ENCODE measurements at regions not wholly inside any gene's neighbourhood (a gene's known extent, or its start where the extent isn't known, plus 50 kb on each side); places are given as distances from the start of the nearest gene placed in this dataset.

DNA sequence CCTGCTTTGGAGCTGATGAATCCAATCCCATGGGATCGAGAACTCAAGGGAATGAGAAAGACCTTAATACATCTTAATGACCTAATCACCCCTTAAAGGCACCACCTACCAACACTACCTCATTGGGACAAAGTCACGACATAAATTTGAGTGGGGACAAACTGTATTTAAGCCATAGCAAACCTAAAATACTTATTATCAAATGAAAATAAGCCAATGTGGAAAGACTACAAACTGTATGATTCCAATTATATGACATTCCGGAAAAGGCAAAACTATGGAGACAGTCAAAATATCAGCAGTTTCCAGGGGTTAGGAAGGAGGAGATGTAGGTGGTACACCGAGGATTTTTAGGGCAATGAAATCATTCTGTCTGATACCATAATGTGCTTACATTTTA is 53.3 kb upstream of the NCOA3 start:
- Histone ChIP-seq H3K36me3 (ENCODE audit: control insufficient read depth in 2 of 2, insufficient read depth in 1 of 2, low read length in 2 of 2) (no peaks in the 10 kb centered on the region), H3K4me1 (ENCODE audit: control insufficient read depth, insufficient read depth, low read length) (no peaks in the 10 kb centered on the region), H3K9me3 (ENCODE audit: control insufficient read depth, insufficient read depth, low read depth, low read length) (no peaks in the 10 kb centered on the region), H3K27ac (ENCODE audit: extremely low read depth, low read depth, low read length) (no peak overlapping the region), H3K4me3 (ENCODE audit: low read depth, low read length) (no peak overlapping the region)
- TF ChIP-seq ZNF366 (tag by site-specific recombination; conservative IDR thresholded peaks at IDR 0.05) = no peak
- TF ChIP-seq MEIS1 (CRISPR knock-in tag; IDR thresholded peaks at IDR 0.05; ENCODE audit: borderline replicate concordance) = no peak
- no peak for TF ChIP-seq ZNF660 (tag by site-specific recombination; IDR thresholded peaks at IDR 0.05)
- TF ChIP-seq, protein P1, sequence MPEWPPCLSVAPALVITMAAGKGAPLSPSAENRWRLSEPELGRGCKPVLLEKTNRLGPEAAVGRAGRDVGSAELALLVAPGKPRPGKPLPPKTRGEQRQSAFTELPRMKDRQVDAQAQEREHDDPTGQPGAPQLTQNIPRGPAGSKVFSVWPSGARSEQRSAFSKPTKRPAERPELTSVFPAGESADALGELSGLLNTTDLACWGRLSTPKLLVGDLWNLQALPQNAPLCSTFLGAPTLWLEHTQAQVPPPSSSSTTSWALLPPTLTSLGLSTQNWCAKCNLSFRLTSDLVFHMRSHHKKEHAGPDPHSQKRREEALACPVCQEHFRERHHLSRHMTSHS (tag by site-specific recombination; IDR thresholded peaks at IDR 0.05) = no peak
- TF ChIP-seq ZNF2 (tag by site-specific recombination; IDR thresholded peaks at IDR 0.05) = no peak
- TF ChIP-seq ZNF433 (tag by site-specific recombination; IDR thresholded peaks at IDR 0.05; ENCODE audit: low read depth) = no peak
- TF ChIP-seq, protein P2, sequence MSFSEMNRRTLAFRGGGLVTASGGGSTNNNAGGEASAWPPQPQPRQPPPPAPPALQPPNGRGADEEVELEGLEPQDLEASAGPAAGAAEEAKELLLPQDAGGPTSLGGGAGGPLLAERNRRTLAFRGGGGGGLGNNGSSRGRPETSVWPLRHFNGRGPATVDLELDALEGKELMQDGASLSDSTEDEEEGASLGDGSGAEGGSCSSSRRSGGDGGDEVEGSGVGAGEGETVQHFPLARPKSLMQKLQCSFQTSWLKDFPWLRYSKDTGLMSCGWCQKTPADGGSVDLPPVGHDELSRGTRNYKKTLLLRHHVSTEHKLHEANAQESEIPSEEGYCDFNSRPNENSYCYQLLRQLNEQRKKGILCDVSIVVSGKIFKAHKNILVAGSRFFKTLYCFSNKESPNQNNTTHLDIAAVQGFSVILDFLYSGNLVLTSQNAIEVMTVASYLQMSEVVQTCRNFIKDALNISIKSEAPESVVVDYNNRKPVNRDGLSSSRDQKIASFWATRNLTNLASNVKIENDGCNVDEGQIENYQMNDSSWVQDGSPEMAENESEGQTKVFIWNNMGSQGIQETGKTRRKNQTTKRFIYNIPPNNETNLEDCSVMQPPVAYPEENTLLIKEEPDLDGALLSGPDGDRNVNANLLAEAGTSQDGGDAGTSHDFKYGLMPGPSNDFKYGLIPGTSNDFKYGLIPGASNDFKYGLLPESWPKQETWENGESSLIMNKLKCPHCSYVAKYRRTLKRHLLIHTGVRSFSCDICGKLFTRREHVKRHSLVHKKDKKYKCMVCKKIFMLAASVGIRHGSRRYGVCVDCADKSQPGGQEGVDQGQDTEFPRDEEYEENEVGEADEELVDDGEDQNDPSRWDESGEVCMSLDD (tag by site-specific recombination; IDR thresholded peaks at IDR 0.05) = no peak
- TF ChIP-seq, protein P3, sequence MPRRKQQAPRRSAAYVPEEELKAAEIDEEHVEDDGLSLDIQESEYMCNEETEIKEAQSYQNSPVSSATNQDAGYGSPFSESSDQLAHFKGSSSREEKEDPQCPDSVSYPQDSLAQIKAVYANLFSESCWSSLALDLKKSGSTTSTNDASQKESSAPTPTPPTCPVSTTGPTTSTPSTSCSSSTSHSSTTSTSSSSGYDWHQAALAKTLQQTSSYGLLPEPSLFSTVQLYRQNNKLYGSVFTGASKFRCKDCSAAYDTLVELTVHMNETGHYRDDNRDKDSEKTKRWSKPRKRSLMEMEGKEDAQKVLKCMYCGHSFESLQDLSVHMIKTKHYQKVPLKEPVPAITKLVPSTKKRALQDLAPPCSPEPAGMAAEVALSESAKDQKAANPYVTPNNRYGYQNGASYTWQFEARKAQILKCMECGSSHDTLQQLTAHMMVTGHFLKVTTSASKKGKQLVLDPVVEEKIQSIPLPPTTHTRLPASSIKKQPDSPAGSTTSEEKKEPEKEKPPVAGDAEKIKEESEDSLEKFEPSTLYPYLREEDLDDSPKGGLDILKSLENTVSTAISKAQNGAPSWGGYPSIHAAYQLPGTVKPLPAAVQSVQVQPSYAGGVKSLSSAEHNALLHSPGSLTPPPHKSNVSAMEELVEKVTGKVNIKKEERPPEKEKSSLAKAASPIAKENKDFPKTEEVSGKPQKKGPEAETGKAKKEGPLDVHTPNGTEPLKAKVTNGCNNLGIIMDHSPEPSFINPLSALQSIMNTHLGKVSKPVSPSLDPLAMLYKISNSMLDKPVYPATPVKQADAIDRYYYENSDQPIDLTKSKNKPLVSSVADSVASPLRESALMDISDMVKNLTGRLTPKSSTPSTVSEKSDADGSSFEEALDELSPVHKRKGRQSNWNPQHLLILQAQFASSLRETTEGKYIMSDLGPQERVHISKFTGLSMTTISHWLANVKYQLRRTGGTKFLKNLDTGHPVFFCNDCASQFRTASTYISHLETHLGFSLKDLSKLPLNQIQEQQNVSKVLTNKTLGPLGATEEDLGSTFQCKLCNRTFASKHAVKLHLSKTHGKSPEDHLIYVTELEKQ (tag by site-specific recombination; IDR thresholded peaks at IDR 0.05; ENCODE audit: borderline replicate concordance) = no peak
- TF ChIP-seq, protein P4, sequence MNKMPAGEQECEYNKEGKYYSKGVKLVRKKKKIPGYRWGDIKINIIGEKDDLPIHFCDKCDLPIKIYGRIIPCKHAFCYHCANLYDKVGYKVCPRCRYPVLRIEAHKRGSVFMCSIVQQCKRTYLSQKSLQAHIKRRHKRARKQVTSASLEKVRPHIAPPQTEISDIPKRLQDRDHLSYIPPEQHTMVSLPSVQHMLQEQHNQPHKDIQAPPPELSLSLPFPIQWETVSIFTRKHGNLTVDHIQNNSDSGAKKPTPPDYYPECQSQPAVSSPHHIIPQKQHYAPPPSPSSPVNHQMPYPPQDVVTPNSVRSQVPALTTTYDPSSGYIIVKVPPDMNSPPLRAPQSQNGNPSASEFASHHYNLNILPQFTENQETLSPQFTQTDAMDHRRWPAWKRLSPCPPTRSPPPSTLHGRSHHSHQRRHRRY (tag by site-specific recombination; IDR thresholded peaks at IDR 0.05) = no peak
- TF ChIP-seq, protein P5, sequence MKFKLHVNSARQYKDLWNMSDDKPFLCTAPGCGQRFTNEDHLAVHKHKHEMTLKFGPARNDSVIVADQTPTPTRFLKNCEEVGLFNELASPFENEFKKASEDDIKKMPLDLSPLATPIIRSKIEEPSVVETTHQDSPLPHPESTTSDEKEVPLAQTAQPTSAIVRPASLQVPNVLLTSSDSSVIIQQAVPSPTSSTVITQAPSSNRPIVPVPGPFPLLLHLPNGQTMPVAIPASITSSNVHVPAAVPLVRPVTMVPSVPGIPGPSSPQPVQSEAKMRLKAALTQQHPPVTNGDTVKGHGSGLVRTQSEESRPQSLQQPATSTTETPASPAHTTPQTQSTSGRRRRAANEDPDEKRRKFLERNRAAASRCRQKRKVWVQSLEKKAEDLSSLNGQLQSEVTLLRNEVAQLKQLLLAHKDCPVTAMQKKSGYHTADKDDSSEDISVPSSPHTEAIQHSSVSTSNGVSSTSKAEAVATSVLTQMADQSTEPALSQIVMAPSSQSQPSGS (tag by site-specific recombination; IDR thresholded peaks at IDR 0.05; ENCODE audit: low read depth) = no peak
- no peak for TF ChIP-seq SALL2 (tag by site-specific recombination; IDR thresholded peaks at IDR 0.05; ENCODE audit: borderline replicate concordance)
- TF ChIP-seq, protein P6, sequence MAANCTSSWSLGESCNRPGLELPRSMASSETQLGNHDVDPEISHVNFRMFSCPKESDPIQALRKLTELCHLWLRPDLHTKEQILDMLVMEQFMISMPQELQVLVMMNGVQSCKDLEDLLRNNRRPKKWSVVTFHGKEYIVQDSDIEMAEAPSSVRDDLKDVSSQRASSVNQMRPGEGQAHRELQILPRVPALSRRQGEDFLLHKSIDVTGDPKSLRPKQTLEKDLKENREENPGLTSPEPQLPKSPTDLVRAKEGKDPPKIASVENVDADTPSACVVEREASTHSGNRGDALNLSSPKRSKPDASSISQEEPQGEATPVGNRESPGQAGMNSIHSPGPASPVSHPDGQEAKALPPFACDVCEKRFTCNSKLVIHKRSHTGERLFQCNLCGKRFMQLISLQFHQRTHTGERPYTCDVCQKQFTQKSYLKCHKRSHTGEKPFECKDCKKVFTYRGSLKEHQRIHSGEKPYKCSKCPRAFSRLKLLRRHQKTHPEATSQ (tag by site-specific recombination; IDR thresholded peaks at IDR 0.05) = no peak
- no peak for TF ChIP-seq KLF7 (tag by site-specific recombination; IDR thresholded peaks at IDR 0.05; ENCODE audit: borderline replicate concordance)
- ChIA-PET POLR2A (no interaction called here), CTCF (no interaction called here)

DNA sequence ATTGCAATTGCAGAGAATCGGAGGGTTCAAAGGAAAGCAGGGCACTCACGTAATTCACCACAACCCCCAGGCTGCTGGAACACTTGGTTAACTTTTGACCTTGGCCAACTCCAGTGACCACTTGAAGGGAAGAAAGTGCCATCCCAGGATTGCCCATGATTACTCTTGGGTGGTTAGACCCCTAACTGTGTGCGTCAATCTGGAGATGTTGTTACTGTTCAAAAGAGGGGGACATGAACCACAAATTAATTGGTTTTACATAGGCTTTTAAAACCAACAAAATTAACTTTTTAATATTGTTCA is 50.1 kb upstream of the NCOA3 start:
- Histone ChIP-seq H3K4me3 (ENCODE audit: low read depth, low read length) (no peak overlapping the region), H3K9me3 (ENCODE audit: control insufficient read depth, insufficient read depth, low read depth, low read length) (no peaks in the 10 kb centered on the region), H3K27ac (ENCODE audit: extremely low read depth, low read depth, low read length) (no peak overlapping the region), H3K36me3 (ENCODE audit: control insufficient read depth in 2 of 2, insufficient read depth in 1 of 2, low read length in 2 of 2) (no peaks in the 10 kb centered on the region), H3K4me1 (ENCODE audit: control insufficient read depth, insufficient read depth, low read length) (no peaks in the 10 kb centered on the region)
- ChIA-PET CTCF (no interaction called here), POLR2A (no interaction called here)
- no peak for TF ChIP-seq ZBTB17 (tag by site-specific recombination; IDR thresholded peaks at IDR 0.05)
- TF ChIP-seq YY2 (tag by site-specific recombination; IDR thresholded peaks at IDR 0.05) = no peak
- TF ChIP-seq, protein P7, sequence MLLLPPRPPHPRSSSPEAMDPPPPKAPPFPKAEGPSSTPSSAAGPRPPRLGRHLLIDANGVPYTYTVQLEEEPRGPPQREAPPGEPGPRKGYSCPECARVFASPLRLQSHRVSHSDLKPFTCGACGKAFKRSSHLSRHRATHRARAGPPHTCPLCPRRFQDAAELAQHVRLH (tag by site-specific recombination; IDR thresholded peaks at IDR 0.05) = no peak
- TF ChIP-seq, protein P8, sequence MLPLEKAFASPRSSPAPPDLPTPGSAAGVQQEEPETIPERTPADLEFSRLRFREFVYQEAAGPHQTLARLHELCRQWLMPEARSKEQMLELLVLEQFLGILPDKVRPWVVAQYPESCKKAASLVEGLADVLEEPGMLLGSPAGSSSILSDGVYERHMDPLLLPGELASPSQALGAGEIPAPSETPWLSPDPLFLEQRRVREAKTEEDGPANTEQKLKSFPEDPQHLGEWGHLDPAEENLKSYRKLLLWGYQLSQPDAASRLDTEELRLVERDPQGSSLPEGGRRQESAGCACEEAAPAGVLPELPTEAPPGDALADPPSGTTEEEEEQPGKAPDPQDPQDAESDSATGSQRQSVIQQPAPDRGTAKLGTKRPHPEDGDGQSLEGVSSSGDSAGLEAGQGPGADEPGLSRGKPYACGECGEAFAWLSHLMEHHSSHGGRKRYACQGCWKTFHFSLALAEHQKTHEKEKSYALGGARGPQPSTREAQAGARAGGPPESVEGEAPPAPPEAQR (tag by site-specific recombination; IDR thresholded peaks at IDR 0.05) = no peak
- no peak for TF ChIP-seq ZNF366 (tag by site-specific recombination; conservative IDR thresholded peaks at IDR 0.05)
- TF ChIP-seq ZNF777 (tag by site-specific recombination; IDR thresholded peaks at IDR 0.05; ENCODE audit: borderline replicate concordance) = no peak
- no peak for TF ChIP-seq ZNF768 (tag by site-specific recombination; IDR thresholded peaks at IDR 0.05)
- TF ChIP-seq ZNF19 (tag by site-specific recombination; IDR thresholded peaks at IDR 0.05; ENCODE audit: low read depth) = no peak
- no peak for TF ChIP-seq ZIC2 (tag by site-specific recombination; IDR thresholded peaks at IDR 0.05)
- TF ChIP-seq BCL11B (tag by site-specific recombination; IDR thresholded peaks at IDR 0.05; ENCODE audit: low read depth) = no peak
- TF ChIP-seq GLIS1 (tag by site-specific recombination; IDR thresholded peaks at IDR 0.05) = no peak

All from HEK293 (cell line).